Stimulated activated naive B cell treated with anti-CD40 and anti-IgM and Interleukin-4, amounts not matched to agents 10 μg/mL and 1 μg/mL and 100 μg/mL, for 72 hours (primary cell): ENCODE measurements at regions not wholly inside any gene's neighbourhood (a gene's known extent, or its start where the extent isn't known, plus 50 kb on each side); places are given as distances from the start of the nearest gene placed in this dataset.
"Not testable (repeated sequence)": the region's sequence is repeated elsewhere in the genome, so short reads cannot be mapped to it uniquely, and the experiment has no call there.

ENCODE experiments used
- ATAC-seq, 2 donors: fragments of 150-1000 bp; cut with Tn5 transposase; replicated peaks; 2 replicates each; pipeline ENCODE4 v1.10.0; 2021; ENCODE audit warnings: moderate library complexity in 1 of 2
- DNase-seq: peaks from one replicate; pipeline ENCODE4 v3.0.0; 2021
- H3K27ac Mint-ChIP-seq: one replicate; pipeline ENCODE4 v1.8.0; 2022; ENCODE audit warnings: mild to moderate bottlenecking, mixed read lengths
- H3K27me3 Mint-ChIP-seq, 2 donors: one replicate each; pipeline ENCODE4 v1.8.0; 2022; ENCODE audit warnings: mixed read lengths in 2 of 2
- H3K36me3 Mint-ChIP-seq, 2 donors: one replicate each; pipeline ENCODE4 v1.8.0; 2022; ENCODE audit warnings: mixed read lengths in 2 of 2, mild to moderate bottlenecking in 1 of 2
- H3K4me1 Mint-ChIP-seq, 2 donors: one replicate each; pipeline ENCODE4 v1.8.0; 2022; ENCODE audit warnings: mixed read lengths in 2 of 2, mild to moderate bottlenecking in 1 of 2
- H3K4me3 Mint-ChIP-seq, 2 donors: one replicate each; pipeline ENCODE4 v1.8.0; 2022; ENCODE audit warnings: mild to moderate bottlenecking in 2 of 2, mixed read lengths in 2 of 2, moderate library complexity in 1 of 2
- H3K9me3 Mint-ChIP-seq, 2 donors: one replicate each; pipeline ENCODE4 v1.8.0; 2022; ENCODE audit warnings: mixed read lengths in 2 of 2, mild to moderate bottlenecking in 1 of 2

- Mint-ChIP-seq H3K4me3 (no peak overlapping the region), H3K4me1 (peaks cover 0 to 6% of the 10 kb centered on the region in 2 donors), H3K27ac (no peak overlapping the region)
These were observed 180.8 kb upstream of the PLN start for GRCh38 chr6:118367314-118367713.

GRCh38 chr6:118370722-118371121 lies 177.4 kb upstream of the PLN start:
- H3K4me3 Mint-ChIP-seq, result no peak overlapping the region
- H3K36me3 Mint-ChIP-seq, result no peaks in the 10 kb centered on the region
- no peak for ATAC-seq
- H3K27ac Mint-ChIP-seq, result no peak overlapping the region
- peaks cover 8 to 12% of the 10 kb centered on the region in 2 donors for H3K27me3 Mint-ChIP-seq
- DNase-seq, result no peak
- peaks cover 4 to 5% of the 10 kb centered on the region in 2 donors for H3K9me3 Mint-ChIP-seq
- no peaks in the 10 kb centered on the region for H3K4me1 Mint-ChIP-seq

More at GRCh38 chr6:118367314-118367713, 180.8 kb upstream of the PLN start:
- Mint-ChIP-seq H3K36me3 (no peaks in the 10 kb centered on the region), H3K9me3 (peaks cover 4 to 5% of the 10 kb centered on the region in 2 donors), H3K27me3 (no peaks in the 10 kb centered on the region)
- DNase-seq (no peak), ATAC-seq (no peak)

- DNase-seq (no peak), ATAC-seq (no peak)
- Mint-ChIP-seq H3K36me3 (no peaks in the 10 kb centered on the region), H3K4me3 (no peak overlapping the region), H3K27ac (no peak overlapping the region), H3K27me3 (peaks cover 12% of the 10 kb centered on the region in 2 donors), H3K9me3 (peaks cover 4 to 5% of the 10 kb centered on the region in 2 donors), H3K4me1 (no peaks in the 10 kb centered on the region)
These were observed 176.1 kb upstream of the PLN start for GRCh38 chr6:118371955-118372354.

DNA sequence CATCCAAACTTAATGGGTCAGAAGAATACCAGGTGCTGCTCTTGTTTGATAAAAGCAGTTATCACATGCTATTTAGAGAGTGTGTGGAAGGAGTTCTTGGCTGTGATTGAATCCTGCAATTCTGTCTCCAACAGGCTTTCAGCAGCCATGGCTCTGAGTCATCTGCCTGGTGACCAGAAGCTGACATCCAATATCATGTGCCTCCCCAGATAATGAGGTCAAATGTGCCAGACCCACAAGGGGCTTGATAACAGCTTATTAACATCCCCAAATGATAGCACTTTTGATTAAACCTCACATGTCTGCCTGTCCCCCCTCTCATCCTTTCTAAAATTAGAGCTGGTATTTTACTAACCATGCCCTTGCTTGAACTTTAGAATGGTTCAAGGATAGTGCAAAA lies 175.7 kb upstream of the PLN start:
- no peak for ATAC-seq
- Mint-ChIP-seq H3K36me3 (no peaks in the 10 kb centered on the region), H3K9me3 (peaks cover 4 to 5% of the 10 kb centered on the region in 2 donors), H3K4me3 (no peak overlapping the region), H3K4me1 (no peaks in the 10 kb centered on the region), H3K27me3 (peaks cover 12% of the 10 kb centered on the region in 2 donors), H3K27ac (no peak overlapping the region)
- no peak for DNase-seq

DNA sequence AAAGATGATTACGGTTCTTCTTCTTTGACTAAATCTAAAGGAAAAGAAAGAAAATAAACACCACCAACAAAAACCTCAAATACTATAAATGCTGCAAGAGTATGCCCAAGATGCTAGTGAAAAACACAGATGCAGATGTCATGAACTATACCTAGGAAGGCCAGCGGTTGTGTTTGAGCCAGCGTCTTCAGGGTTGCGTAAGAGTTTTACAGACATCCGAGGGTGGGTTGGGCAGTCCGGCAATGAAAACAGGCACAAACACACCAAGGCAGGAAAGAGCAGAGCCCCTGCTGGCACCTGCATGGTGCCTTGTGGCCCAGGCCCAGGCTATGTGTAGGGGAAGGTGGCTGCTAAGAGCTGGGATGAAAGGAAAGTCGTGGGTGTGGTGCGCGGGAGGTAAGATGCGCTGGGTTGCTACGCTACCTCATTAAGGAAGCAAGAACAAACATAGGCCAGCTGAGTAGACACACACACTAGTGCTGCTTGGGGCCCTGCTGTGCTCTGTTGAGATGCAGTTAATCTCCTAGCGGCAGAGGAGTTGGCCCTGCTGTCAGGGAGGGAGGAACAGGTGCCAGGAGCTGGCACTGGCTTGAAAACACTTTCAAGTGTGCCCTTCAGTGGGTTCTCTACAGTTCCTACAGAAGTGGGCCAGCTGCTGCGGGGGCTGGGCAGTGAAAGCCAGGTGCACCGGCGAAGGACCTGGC lies 170.2 kb upstream of the PLN start:
- Mint-ChIP-seq H3K36me3 (no peaks in the 10 kb centered on the region), H3K27me3 (peaks cover 12 to 16% of the 10 kb centered on the region in 2 donors), H3K27ac (no peak overlapping the region), H3K4me1 (no peaks in the 10 kb centered on the region), H3K4me3 (no peak overlapping the region), H3K9me3 (peaks cover 0 to 9% of the 10 kb centered on the region in 2 donors)
- DNase-seq (no peak), ATAC-seq (no peak)

GRCh38 chr6:118380620-118381019 lies 167.5 kb upstream of the PLN start:
- not testable (repeated sequence) for ATAC-seq, H3K27me3 Mint-ChIP-seq, H3K36me3 Mint-ChIP-seq, H3K4me1 Mint-ChIP-seq, H3K4me3 Mint-ChIP-seq, H3K27ac Mint-ChIP-seq, DNase-seq, H3K9me3 Mint-ChIP-seq

GRCh38 chr6:118382126-118382525 lies 166.0 kb upstream of the PLN start:
- Mint-ChIP-seq H3K27ac (no peak overlapping the region), H3K4me3 (no peak overlapping the region), H3K4me1 (no peaks in the 10 kb centered on the region), H3K27me3 (peaks cover 0 to 4% of the 10 kb centered on the region in 2 donors), H3K36me3 (no peaks in the 10 kb centered on the region), H3K9me3 (peaks cover 0 to 10% of the 10 kb centered on the region in 2 donors)
- ATAC-seq, result no peak
- no peak for DNase-seq

DNA sequence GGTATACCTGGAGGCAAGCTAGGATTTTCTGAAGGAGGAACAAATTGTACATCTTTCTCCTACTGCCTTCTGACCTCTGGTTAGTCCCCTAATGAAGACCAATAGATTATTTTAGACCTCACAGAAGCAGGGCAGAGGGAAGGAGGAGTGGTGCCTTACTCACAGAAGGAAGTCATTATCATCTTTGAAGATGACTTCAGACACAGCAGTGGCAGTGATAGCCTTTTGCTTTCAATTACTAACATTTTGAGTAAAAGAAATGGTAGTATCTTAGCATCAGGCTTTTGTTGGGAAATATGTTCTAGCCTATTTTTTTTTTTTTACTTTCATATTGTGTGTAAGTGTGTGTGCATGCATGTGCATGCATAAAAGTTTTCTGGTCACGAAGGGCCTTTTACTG lies 164.2 kb upstream of the PLN start:
- H3K27ac Mint-ChIP-seq, result no peak overlapping the region
- ATAC-seq (no peak), DNase-seq (no peak)
- H3K9me3 Mint-ChIP-seq, result peaks cover 0 to 8% of the 10 kb centered on the region in 2 donors
- H3K4me1 Mint-ChIP-seq, result no peaks in the 10 kb centered on the region
- no peaks in the 10 kb centered on the region for H3K27me3 Mint-ChIP-seq
- no peaks in the 10 kb centered on the region for H3K36me3 Mint-ChIP-seq
- no peak overlapping the region for H3K4me3 Mint-ChIP-seq

- peaks cover 0 to 2% of the 10 kb centered on the region in 2 donors for H3K9me3 Mint-ChIP-seq
- ATAC-seq, result no peak
- no peak overlapping the region for H3K4me3 Mint-ChIP-seq
- H3K4me1 Mint-ChIP-seq, result no peaks in the 10 kb centered on the region
- DNase-seq, result no peak
- no peak overlapping the region for H3K27ac Mint-ChIP-seq
- H3K27me3 Mint-ChIP-seq, result no peaks in the 10 kb centered on the region
- H3K36me3 Mint-ChIP-seq, result no peaks in the 10 kb centered on the region
These were observed 161.1 kb upstream of the PLN start for GRCh38 chr6:118386975-118387374.

DNA sequence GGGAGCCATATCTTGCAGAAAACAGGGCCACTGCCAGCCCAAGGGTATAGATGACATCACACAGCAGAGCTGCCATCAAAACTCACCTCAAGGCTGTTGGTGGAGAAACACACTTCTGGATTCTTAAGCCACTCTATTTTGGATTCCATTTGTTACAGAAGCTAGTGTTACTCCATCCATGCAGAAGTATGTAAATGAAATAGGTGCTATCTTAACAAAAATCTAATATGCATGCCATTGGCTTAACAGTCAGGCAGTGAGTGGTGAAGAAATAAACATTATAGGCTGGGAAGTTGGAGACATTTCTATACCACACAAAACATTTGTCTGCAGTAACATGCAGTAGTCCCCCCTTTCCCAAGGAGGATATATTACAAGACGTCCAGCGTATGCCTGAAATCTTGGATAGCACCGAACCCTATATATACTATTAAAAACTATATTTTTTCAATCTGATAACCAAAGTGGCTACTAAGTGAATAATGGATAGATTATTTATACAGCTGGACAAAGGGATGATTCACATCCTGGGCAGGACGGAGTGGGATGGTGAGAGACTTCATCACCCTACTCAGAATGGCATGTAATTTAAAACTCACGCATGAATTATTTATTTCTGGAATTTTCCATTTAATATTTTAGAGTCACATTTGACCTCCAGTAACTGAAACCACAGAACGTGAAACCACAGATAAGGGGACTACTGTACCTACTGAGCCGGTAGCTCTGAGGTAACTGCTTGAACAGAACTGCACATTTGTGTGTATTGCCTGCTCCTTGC lies 160.0 kb upstream of the PLN start:
- DNase-seq, result no peak
- Mint-ChIP-seq H3K9me3 (peaks cover 0 to 2% of the 10 kb centered on the region in 2 donors), H3K4me1 (no peaks in the 10 kb centered on the region), H3K36me3 (no peaks in the 10 kb centered on the region), H3K27me3 (no peaks in the 10 kb centered on the region), H3K4me3 (no peak overlapping the region), H3K27ac (no peak overlapping the region)
- ATAC-seq, result no peak

GRCh38 chr6:118391086-118391485 lies 157.0 kb upstream of the PLN start:
- no peaks in the 10 kb centered on the region for H3K4me1 Mint-ChIP-seq
- ATAC-seq (no peak), DNase-seq (no peak)
- H3K27me3 Mint-ChIP-seq, result no peaks in the 10 kb centered on the region
- no peak overlapping the region for H3K4me3 Mint-ChIP-seq
- H3K36me3 Mint-ChIP-seq, result no peaks in the 10 kb centered on the region
- H3K27ac Mint-ChIP-seq, result no peak overlapping the region
- peaks cover 0 to 3% of the 10 kb centered on the region in 2 donors for H3K9me3 Mint-ChIP-seq

- H3K27ac Mint-ChIP-seq, result no peak overlapping the region
- no peak overlapping the region for H3K4me3 Mint-ChIP-seq
- H3K27me3 Mint-ChIP-seq, result no peaks in the 10 kb centered on the region
- peaks cover 0 to 1% of the 10 kb centered on the region in 2 donors for H3K9me3 Mint-ChIP-seq
- H3K36me3 Mint-ChIP-seq, result no peaks in the 10 kb centered on the region
- H3K4me1 Mint-ChIP-seq, result no peaks in the 10 kb centered on the region
- no peak for ATAC-seq
- no peak for DNase-seq
These were observed 154.0 kb upstream of the PLN start for GRCh38 chr6:118394106-118394505.

GRCh38 chr6:118396969-118397368 lies 151.1 kb upstream of the PLN start:
- Mint-ChIP-seq H3K36me3 (no peaks in the 10 kb centered on the region), H3K9me3 (peaks cover 0 to 1% of the 10 kb centered on the region in 2 donors), H3K27ac (no peak overlapping the region), H3K27me3 (no peaks in the 10 kb centered on the region), H3K4me1 (no peaks in the 10 kb centered on the region), H3K4me3 (no peak overlapping the region)
- no peak for ATAC-seq
- no peak for DNase-seq

- H3K36me3 Mint-ChIP-seq, result no peaks in the 10 kb centered on the region
- no peak overlapping the region for H3K27ac Mint-ChIP-seq
- H3K4me3 Mint-ChIP-seq, result no peak overlapping the region
- no peak for ATAC-seq
- DNase-seq, result no peak
- peaks cover 0 to 1% of the 10 kb centered on the region in 2 donors for H3K9me3 Mint-ChIP-seq
- H3K27me3 Mint-ChIP-seq, result no peaks in the 10 kb centered on the region
- H3K4me1 Mint-ChIP-seq, result no peaks in the 10 kb centered on the region
These were observed 150.2 kb upstream of the PLN start for GRCh38 chr6:118397671-118398465.
